ENCODE measurements at regions not wholly inside any gene's neighbourhood (a gene's known extent, or its start where the extent isn't known, plus 50 kb on each side); places are given as distances from the start of the nearest gene placed in this dataset.

- DNase-seq = no peak
- Histone ChIP-seq H3K4me1 (ENCODE audit: low read depth) (no peaks in the 10 kb centered on the region), H3K36me3 (ENCODE audit: low read depth) (no peaks in the 10 kb centered on the region), H3K9me3 (no peaks in the 10 kb centered on the region), H3K4me3 (no peak overlapping the region)
- no peak for ATAC-seq
- TF ChIP-seq CTCF (IDR thresholded peaks at IDR 0.05) = no peak
- intact Hi-C loops (cut with DNase I, micrococcal nuclease) = no loop called here
Observed at GRCh38 chr5:92525131-92525530, 1055.9 kb downstream of the NR2F1-AS1 start.

- intact Hi-C loops (cut with DNase I, micrococcal nuclease) = no loop called here
- H3K9me3 ChIP-seq = no peaks in the 10 kb centered on the region
- no peak overlapping the region for H3K4me3 ChIP-seq
- ATAC-seq (no peak), DNase-seq (no peak)
- no peaks in the 10 kb centered on the region for H3K36me3 ChIP-seq (ENCODE audit: low read depth)
- no peak for TF ChIP-seq CTCF (IDR thresholded peaks at IDR 0.05)
- no peaks in the 10 kb centered on the region for H3K4me1 ChIP-seq (ENCODE audit: low read depth)
Observed at GRCh38 chr5:92519811-92520632, 1061.0 kb downstream of the NR2F1-AS1 start.

GRCh38 chr5:92518318-92518904 is 1062.6 kb downstream of the NR2F1-AS1 start:
- peak in 1 of 3 donors; percentile 3 for DNase-seq
- peak; percentile 71 for ATAC-seq
- Histone ChIP-seq H3K9me3 (peaks cover 2% of the 10 kb centered on the region), H3K4me1 (ENCODE audit: low read depth) (no peaks in the 10 kb centered on the region), H3K36me3 (ENCODE audit: low read depth) (no peaks in the 10 kb centered on the region), H3K4me3 (no peak overlapping the region)
- intact Hi-C loops (cut with DNase I, micrococcal nuclease) = no loop called here
- TF ChIP-seq CTCF (IDR thresholded peaks at IDR 0.05) = peak; percentile 30

GRCh38 chr5:92514896-92515295 is 1066.1 kb downstream of the NR2F1-AS1 start:
- Histone ChIP-seq H3K4me3 (no peak overlapping the region), H3K9me3 (peaks cover 20% of the 10 kb centered on the region), H3K36me3 (ENCODE audit: low read depth) (no peaks in the 10 kb centered on the region), H3K4me1 (ENCODE audit: low read depth) (no peaks in the 10 kb centered on the region)
- DNase-seq (no peak), ATAC-seq (no peak)
- intact Hi-C loops (cut with DNase I, micrococcal nuclease) = no loop called here
- no peak for TF ChIP-seq CTCF (IDR thresholded peaks at IDR 0.05)

- intact Hi-C loops (cut with DNase I, micrococcal nuclease) = no loop called here
- Histone ChIP-seq H3K4me3 (no peak overlapping the region), H3K36me3 (ENCODE audit: low read depth) (no peaks in the 10 kb centered on the region), H3K4me1 (ENCODE audit: low read depth) (no peaks in the 10 kb centered on the region), H3K9me3 (peaks cover 28% of the 10 kb centered on the region)
- no peak for TF ChIP-seq CTCF (IDR thresholded peaks at IDR 0.05)
- DNase-seq (no peak), ATAC-seq (no peak)
Observed at GRCh38 chr5:92513067-92513466, 1068.0 kb downstream of the NR2F1-AS1 start.

Measured in mucosa of descending colon (tissue), 3 donors.